ENCODE measurements at regions not wholly inside any gene's neighbourhood (a gene's known extent, or its start where the extent isn't known, plus 50 kb on each side); places are given as distances from the start of the nearest gene placed in this dataset.

GRCh38 chr2:217275091-217275490 lies 415.2 kb upstream of the TNP1 start:
- Histone ChIP-seq H3K27ac (ENCODE audit: low read depth, low read length) (no peak overlapping the region), H3K9me3 (ENCODE audit: control insufficient read depth, insufficient read depth, low read length) (no peaks in the 10 kb centered on the region), H3F3A (ENCODE audit: control insufficient read depth, insufficient read depth) (no peaks in the 10 kb centered on the region), H3K4me2 (ENCODE audit: low read length) (no peak overlapping the region), H3K4me3 (ENCODE audit: low read length) (no peak overlapping the region), H3K79me2 (ENCODE audit: control insufficient read depth, low read length) (no peaks in the 10 kb centered on the region), H3K27me3 (ENCODE audit: control insufficient read depth, low read length) (peaks cover 10% of the 10 kb centered on the region; the same call in 1 of the 2 replicates), H4K20me1 (ENCODE audit: control insufficient read depth, insufficient read depth, low read depth, low read length) (no peaks in the 10 kb centered on the region), H3K9me2 (replicated peaks; ENCODE audit: control insufficient read depth, low read length) (no peaks in the 10 kb centered on the region), H3K4me1 (ENCODE audit: control insufficient read depth, low read length) (no peaks in the 10 kb centered on the region), H3K36me3 (ENCODE audit: control insufficient read depth, low read length) (no peaks in the 10 kb centered on the region)
- TF ChIP-seq EZH2phosphoT487 (IDR thresholded peaks at IDR 0.05; ENCODE audit: borderline replicate concordance, low read length), result no peak
- no peak for TF ChIP-seq CTCF (IDR thresholded peaks at IDR 0.05; ENCODE audit: low read depth, low read length, poor library complexity, severe bottlenecking)

- Histone ChIP-seq H3K4me1 (ENCODE audit: control insufficient read depth, low read length) (no peaks in the 10 kb centered on the region), H3K4me3 (ENCODE audit: low read length) (no peak overlapping the region), H4K20me1 (ENCODE audit: control insufficient read depth, insufficient read depth, low read depth, low read length) (no peaks in the 10 kb centered on the region), H3K9me2 (replicated peaks; ENCODE audit: control insufficient read depth, low read length) (no peaks in the 10 kb centered on the region), H3K36me3 (ENCODE audit: control insufficient read depth, low read length) (no peaks in the 10 kb centered on the region), H3K4me2 (ENCODE audit: low read length) (no peak overlapping the region), H3K9me3 (ENCODE audit: control insufficient read depth, insufficient read depth, low read length) (no peaks in the 10 kb centered on the region), H3K27ac (ENCODE audit: low read depth, low read length) (no peak overlapping the region), H3K27me3 (ENCODE audit: control insufficient read depth, low read length) (peaks cover 10% of the 10 kb centered on the region; the same call in 1 of the 2 replicates), H3K79me2 (ENCODE audit: control insufficient read depth, low read length) (no peaks in the 10 kb centered on the region), H3F3A (ENCODE audit: control insufficient read depth, insufficient read depth) (no peaks in the 10 kb centered on the region)
- TF ChIP-seq EZH2phosphoT487 (IDR thresholded peaks at IDR 0.05; ENCODE audit: borderline replicate concordance, low read length) (no peak), CTCF (IDR thresholded peaks at IDR 0.05; ENCODE audit: low read depth, low read length, poor library complexity, severe bottlenecking) (no peak)
These were observed 414.7 kb upstream of the TNP1 start for GRCh38 chr2:217274578-217274977.

GRCh38 chr2:217273851-217274250 lies 414.0 kb upstream of the TNP1 start:
- H3K4me3 ChIP-seq (ENCODE audit: low read length), result no peak overlapping the region
- H3K9me2 ChIP-seq (replicated peaks; ENCODE audit: control insufficient read depth, low read length), result no peaks in the 10 kb centered on the region
- H3K27me3 ChIP-seq (ENCODE audit: control insufficient read depth, low read length), result peaks cover 7% of the 10 kb centered on the region; the same call in 1 of the 2 replicates
- H3K27ac ChIP-seq (ENCODE audit: low read depth, low read length), result no peak overlapping the region
- no peaks in the 10 kb centered on the region for H3K79me2 ChIP-seq (ENCODE audit: control insufficient read depth, low read length)
- H3K36me3 ChIP-seq (ENCODE audit: control insufficient read depth, low read length), result no peaks in the 10 kb centered on the region
- TF ChIP-seq CTCF (IDR thresholded peaks at IDR 0.05; ENCODE audit: low read depth, low read length, poor library complexity, severe bottlenecking) (no peak), EZH2phosphoT487 (IDR thresholded peaks at IDR 0.05; ENCODE audit: borderline replicate concordance, low read length) (no peak)
- H3F3A ChIP-seq (ENCODE audit: control insufficient read depth, insufficient read depth), result no peaks in the 10 kb centered on the region
- H3K9me3 ChIP-seq (ENCODE audit: control insufficient read depth, insufficient read depth, low read length), result no peaks in the 10 kb centered on the region
- H3K4me2 ChIP-seq (ENCODE audit: low read length), result no peak overlapping the region
- no peaks in the 10 kb centered on the region for H4K20me1 ChIP-seq (ENCODE audit: control insufficient read depth, insufficient read depth, low read depth, low read length)
- H3K4me1 ChIP-seq (ENCODE audit: control insufficient read depth, low read length), result no peaks in the 10 kb centered on the region

Measured in DOHH2 (cell line).